Peyer's patch (tissue), 4 donors: ENCODE measurements at regions not wholly inside any gene's neighbourhood (a gene's known extent, or its start where the extent isn't known, plus 50 kb on each side); places are given as distances from the start of the nearest gene placed in this dataset.
A peak's percentile ranks its signal among the peaks of the same experiment; 100 is the strongest.

ENCODE experiments used
- DNase-seq, 3 donors: peaks; one replicate each; pipeline ENCODE4 v3.0.0-alpha.2; 2017 to 2019
- H3K27ac ChIP-seq, 4 donors: fragments of 200-600 bp; sonication (generic); one replicate each; pipeline ENCODE4 v1.5.1; 2016 to 2019
- H3K27me3 ChIP-seq, 2 donors: fragments of 200-600 bp; sonication (generic); one replicate each; pipeline ENCODE4 v1.5.1; 2019
- H3K36me3 ChIP-seq, 3 donors: fragments of 200-600 bp; sonication (generic); one replicate each; pipeline ENCODE4 v1.5.1; 2016 to 2019
- H3K4me1 ChIP-seq, 4 donors: fragments of 200-600 bp; sonication (generic); one replicate each; pipeline ENCODE4 v1.5.1; 2016 to 2019
- H3K4me3 ChIP-seq, 4 donors: fragments of 200-600 bp; sonication (generic); 1 replicate in 3 of 4; 2 replicates in 1 of 4; pipeline ENCODE4 v1.5.1; 2016 to 2019; ENCODE audit warnings: mild to moderate bottlenecking in 1 of 4
- H3K9me3 ChIP-seq, 4 donors: fragments of 200-600 bp; sonication (generic); one replicate each; pipeline ENCODE4 v1.5.1; 2016 to 2019; ENCODE audit warnings: mild to moderate bottlenecking in 1 of 4
- POLR2A ChIP-seq, 2 donors: fragments of 450-650 bp; IDR thresholded peaks; one replicate each; pipeline ENCODE4 v1.5.1; 2017; ENCODE audit warnings: antibody characterized with exemption in 2 of 2, mild to moderate bottlenecking in 2 of 2, moderate library complexity in 2 of 2
- TF ChIP-seq, protein P1 (sequence below), 6 experiments: fragments of 450-650 bp in 4 of 6; fragments of 200-600 bp in 2 of 6; sonication (generic) in 1 of 6; IDR thresholded peaks; one replicate each; pipeline ENCODE4 v1.5.1; 2017 to 2019; ENCODE audit warnings: antibody characterized with exemption in 6 of 6, mild to moderate bottlenecking in 3 of 6, moderate library complexity in 1 of 6

DNA sequence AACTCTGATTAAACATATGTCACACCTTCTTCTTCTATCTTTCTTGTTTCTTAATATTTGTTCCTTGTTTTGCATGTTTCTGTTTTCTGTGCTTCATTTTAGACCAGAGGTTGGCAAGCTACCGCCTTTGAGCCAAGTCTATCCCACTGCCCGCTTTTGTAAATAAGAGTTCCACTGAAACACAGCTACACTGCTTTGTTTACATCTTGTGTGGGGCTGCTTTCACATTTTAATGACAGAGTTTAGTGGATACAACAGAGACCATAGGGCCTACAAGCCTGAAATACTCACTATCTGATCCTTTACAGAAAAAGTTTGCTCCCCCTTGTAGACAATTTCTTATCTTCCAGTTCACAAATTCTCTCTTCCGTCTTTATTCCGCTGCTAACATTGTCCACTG lies 109.4 kb upstream of the SPACA1 start:
- Histone ChIP-seq H3K4me3 (no peak overlapping the region), H3K27me3 (no peaks in the 10 kb centered on the region), H3K27ac (no peak overlapping the region), H3K36me3 (no peaks in the 10 kb centered on the region), H3K9me3 (no peaks in the 10 kb centered on the region), H3K4me1 (no peaks in the 10 kb centered on the region)
- TF ChIP-seq, protein P1, sequence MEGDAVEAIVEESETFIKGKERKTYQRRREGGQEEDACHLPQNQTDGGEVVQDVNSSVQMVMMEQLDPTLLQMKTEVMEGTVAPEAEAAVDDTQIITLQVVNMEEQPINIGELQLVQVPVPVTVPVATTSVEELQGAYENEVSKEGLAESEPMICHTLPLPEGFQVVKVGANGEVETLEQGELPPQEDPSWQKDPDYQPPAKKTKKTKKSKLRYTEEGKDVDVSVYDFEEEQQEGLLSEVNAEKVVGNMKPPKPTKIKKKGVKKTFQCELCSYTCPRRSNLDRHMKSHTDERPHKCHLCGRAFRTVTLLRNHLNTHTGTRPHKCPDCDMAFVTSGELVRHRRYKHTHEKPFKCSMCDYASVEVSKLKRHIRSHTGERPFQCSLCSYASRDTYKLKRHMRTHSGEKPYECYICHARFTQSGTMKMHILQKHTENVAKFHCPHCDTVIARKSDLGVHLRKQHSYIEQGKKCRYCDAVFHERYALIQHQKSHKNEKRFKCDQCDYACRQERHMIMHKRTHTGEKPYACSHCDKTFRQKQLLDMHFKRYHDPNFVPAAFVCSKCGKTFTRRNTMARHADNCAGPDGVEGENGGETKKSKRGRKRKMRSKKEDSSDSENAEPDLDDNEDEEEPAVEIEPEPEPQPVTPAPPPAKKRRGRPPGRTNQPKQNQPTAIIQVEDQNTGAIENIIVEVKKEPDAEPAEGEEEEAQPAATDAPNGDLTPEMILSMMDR (IDR thresholded peaks at IDR 0.05) = no peak
- no peak for TF ChIP-seq POLR2A (IDR thresholded peaks at IDR 0.05)
- DNase-seq = no peak

DNA sequence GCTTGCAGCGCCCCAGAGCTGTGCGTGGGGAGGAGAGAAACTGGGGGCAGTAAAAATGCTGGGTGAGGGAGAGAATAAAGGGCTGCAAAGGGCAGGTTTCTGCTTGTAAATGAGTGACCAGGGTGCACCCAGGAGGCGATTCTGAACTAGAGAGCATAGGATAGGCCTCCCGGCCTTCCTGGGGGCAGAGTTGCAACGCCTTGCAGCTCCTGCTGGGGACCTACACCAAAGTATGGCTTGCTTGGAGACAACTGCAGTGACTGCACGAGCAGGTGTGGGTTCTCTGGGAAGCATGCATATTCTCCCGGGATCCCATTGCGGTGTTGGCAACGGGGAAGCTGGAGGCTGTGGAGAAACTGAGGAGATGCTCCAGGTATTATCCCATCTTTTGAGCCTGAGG lies 111.6 kb upstream of the SPACA1 start:
- DNase-seq = no peak
- no peak overlapping the region for H3K4me3 ChIP-seq
- H3K27ac ChIP-seq = no peak overlapping the region
- no peaks in the 10 kb centered on the region for H3K36me3 ChIP-seq
- H3K4me1 ChIP-seq = no peaks in the 10 kb centered on the region
- no peaks in the 10 kb centered on the region for H3K9me3 ChIP-seq
- H3K27me3 ChIP-seq = no peaks in the 10 kb centered on the region
- no peak for TF ChIP-seq POLR2A (IDR thresholded peaks at IDR 0.05)
- TF ChIP-seq, protein P1 (IDR thresholded peaks at IDR 0.05) = no peak

- H3K27ac ChIP-seq = no peak overlapping the region
- no peak overlapping the region for H3K4me3 ChIP-seq
- H3K36me3 ChIP-seq = no peaks in the 10 kb centered on the region
- H3K4me1 ChIP-seq = no peaks in the 10 kb centered on the region
- no peaks in the 10 kb centered on the region for H3K9me3 ChIP-seq
- DNase-seq = no peak
- TF ChIP-seq POLR2A (IDR thresholded peaks at IDR 0.05) = no peak
- TF ChIP-seq, protein P1 (IDR thresholded peaks at IDR 0.05) = no peak
- H3K27me3 ChIP-seq = no peaks in the 10 kb centered on the region
Observed at GRCh38 chr6:87935196-87935595, 112.4 kb upstream of the SPACA1 start.

DNA sequence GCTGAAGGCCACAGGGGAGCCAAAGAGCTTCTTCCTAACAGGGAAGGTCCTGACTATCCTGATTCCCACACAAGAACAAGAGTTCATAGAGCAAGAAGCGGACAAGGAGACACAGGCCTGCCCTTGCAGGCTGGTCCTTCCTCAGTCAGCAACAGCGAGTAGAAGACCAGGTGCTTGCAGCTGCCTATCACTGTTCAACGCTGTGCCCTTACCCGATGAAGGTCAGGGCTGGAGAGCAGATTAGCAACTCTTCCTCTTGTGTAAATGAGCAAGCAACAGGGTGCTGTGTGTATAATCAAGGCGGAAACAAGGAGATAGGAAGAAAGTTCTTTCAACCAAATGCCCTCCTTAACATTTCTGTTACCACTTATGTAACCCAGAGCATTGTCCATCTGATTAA lies 115.3 kb upstream of the SPACA1 start:
- no peak for DNase-seq
- Histone ChIP-seq H3K4me3 (no peak overlapping the region), H3K9me3 (no peaks in the 10 kb centered on the region), H3K4me1 (no peaks in the 10 kb centered on the region), H3K36me3 (no peaks in the 10 kb centered on the region), H3K27me3 (no peaks in the 10 kb centered on the region), H3K27ac (no peak overlapping the region)
- TF ChIP-seq POLR2A (IDR thresholded peaks at IDR 0.05) = no peak

- no peaks in the 10 kb centered on the region for H3K27me3 ChIP-seq
- H3K4me1 ChIP-seq = no peaks in the 10 kb centered on the region
- peak overlapping the region in 1 of 4 donors; percentile 28 for H3K27ac ChIP-seq
- TF ChIP-seq, protein P1 (IDR thresholded peaks at IDR 0.05) = peak; percentile 49 to 89 (median 82)
- TF ChIP-seq POLR2A (IDR thresholded peaks at IDR 0.05) = no peak
- peak; percentile 77 to 93 (median 88) for DNase-seq
- no peaks in the 10 kb centered on the region for H3K9me3 ChIP-seq
- H3K4me3 ChIP-seq = no peak overlapping the region
- H3K36me3 ChIP-seq = no peaks in the 10 kb centered on the region
Observed at GRCh38 chr6:87929843-87930288, 117.8 kb upstream of the SPACA1 start.

GRCh38 chr6:87926687-87927086 lies 121.0 kb upstream of the SPACA1 start:
- H3K4me1 ChIP-seq = peaks cover 0 to 13% (median 0%) of the 10 kb centered on the region in 4 donors
- TF ChIP-seq, protein P1 (IDR thresholded peaks at IDR 0.05) = no peak
- no peak for TF ChIP-seq POLR2A (IDR thresholded peaks at IDR 0.05)
- H3K27me3 ChIP-seq = no peaks in the 10 kb centered on the region
- no peak overlapping the region for H3K27ac ChIP-seq
- H3K36me3 ChIP-seq = no peaks in the 10 kb centered on the region
- no peak for DNase-seq
- no peaks in the 10 kb centered on the region for H3K9me3 ChIP-seq
- no peak overlapping the region for H3K4me3 ChIP-seq
